OCI-LY3 (cell line): ENCODE measurements at regions not wholly inside any gene's neighbourhood (a gene's known extent, or its start where the extent isn't known, plus 50 kb on each side); places are given as distances from the start of the nearest gene placed in this dataset.

Experiments
- EZH2phosphoT487 ChIP-seq: fragments of 200-600 bp; shearing (Covaris generic); IDR thresholded peaks from 2 replicates; pipeline ENCODE4 v1.6.1; 2018; ENCODE audit warnings: antibody characterized with exemption, mixed run types, low read depth
- TF ChIP-seq, protein P1 (sequence below): fragments of 200-600, 300-600 bp; sonication (generic); IDR thresholded peaks from 2 replicates; pipeline ENCODE4 v1.5.1; 2014; ENCODE audit warnings: antibody characterized with exemption, low read length, low read depth

DNA sequence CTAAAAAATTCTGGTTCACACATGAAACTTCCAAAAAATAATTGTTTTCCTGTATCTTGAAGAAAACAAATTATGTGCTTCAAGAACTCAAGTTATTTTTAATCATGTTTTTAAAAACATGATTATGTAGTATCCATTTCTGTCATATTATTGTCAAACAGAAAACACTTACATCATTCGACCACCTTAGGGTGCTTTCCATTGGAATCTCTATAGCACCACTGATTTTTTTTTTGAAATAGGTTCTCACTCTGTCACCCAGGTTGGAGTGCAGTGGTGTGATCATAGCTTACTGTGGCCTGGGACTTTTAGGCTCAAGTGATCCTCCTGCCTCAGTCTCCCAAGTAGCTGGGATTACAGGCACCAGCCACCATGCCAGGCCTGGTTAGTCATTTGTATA, 457.3 kb downstream of the SI start:
- TF ChIP-seq, protein P1, sequence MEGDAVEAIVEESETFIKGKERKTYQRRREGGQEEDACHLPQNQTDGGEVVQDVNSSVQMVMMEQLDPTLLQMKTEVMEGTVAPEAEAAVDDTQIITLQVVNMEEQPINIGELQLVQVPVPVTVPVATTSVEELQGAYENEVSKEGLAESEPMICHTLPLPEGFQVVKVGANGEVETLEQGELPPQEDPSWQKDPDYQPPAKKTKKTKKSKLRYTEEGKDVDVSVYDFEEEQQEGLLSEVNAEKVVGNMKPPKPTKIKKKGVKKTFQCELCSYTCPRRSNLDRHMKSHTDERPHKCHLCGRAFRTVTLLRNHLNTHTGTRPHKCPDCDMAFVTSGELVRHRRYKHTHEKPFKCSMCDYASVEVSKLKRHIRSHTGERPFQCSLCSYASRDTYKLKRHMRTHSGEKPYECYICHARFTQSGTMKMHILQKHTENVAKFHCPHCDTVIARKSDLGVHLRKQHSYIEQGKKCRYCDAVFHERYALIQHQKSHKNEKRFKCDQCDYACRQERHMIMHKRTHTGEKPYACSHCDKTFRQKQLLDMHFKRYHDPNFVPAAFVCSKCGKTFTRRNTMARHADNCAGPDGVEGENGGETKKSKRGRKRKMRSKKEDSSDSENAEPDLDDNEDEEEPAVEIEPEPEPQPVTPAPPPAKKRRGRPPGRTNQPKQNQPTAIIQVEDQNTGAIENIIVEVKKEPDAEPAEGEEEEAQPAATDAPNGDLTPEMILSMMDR = no peak
- TF ChIP-seq EZH2phosphoT487 = no peak
